HG02938 (cell line): ENCODE measurements at regions not wholly inside any gene's neighbourhood (a gene's known extent, or its start where the extent isn't known, plus 50 kb on each side); places are given as distances from the start of the nearest gene placed in this dataset.
"Not testable (repeated sequence)": the region's sequence is repeated elsewhere in the genome, so short reads cannot be mapped to it uniquely, and the experiment has no call there.

Experiments
- ATAC-seq: cut with Tn5 transposase; IDR thresholded peaks from one replicate; pipeline ENCODE4 v1.9.1; 2021; ENCODE audit warnings: mild to moderate bottlenecking, moderate library complexity; ENCODE audit not compliant: unreplicated experiment

GRCh38 chr10:29882766-29883165 is 176.6 kb downstream of the JCAD start:
- no peak for ATAC-seq

- ATAC-seq: no peak
Measured at GRCh38 chr10:29881811-29882210, 177.6 kb downstream of the JCAD start.

DNA sequence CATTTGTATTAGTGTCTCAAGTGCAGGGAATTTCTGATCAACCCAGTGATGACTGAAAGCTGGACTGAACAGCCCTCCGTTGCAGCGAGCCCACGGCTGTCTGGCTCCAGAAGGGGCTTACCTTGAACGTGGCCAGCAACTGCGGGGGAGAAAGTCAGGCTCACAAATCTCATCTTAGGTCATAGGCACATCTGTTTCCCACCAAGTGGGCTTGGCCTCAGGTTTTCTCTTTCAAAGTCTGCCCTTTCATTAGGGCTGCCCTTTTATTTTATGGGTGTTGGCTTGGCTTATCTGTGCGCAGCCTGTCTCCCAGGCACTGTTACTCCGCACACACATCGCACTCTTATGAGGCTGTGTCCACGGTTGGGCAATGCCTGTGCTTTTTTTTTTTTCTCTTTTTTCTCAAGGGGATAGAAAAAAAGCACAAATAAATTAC is 178.0 kb downstream of the JCAD start:
- ATAC-seq: no peak

- no peak for ATAC-seq
Measured at GRCh38 chr10:29880856-29881255, 178.5 kb downstream of the JCAD start.

- ATAC-seq: no peak
Measured at GRCh38 chr10:29879862-29880261, 179.5 kb downstream of the JCAD start.

DNA sequence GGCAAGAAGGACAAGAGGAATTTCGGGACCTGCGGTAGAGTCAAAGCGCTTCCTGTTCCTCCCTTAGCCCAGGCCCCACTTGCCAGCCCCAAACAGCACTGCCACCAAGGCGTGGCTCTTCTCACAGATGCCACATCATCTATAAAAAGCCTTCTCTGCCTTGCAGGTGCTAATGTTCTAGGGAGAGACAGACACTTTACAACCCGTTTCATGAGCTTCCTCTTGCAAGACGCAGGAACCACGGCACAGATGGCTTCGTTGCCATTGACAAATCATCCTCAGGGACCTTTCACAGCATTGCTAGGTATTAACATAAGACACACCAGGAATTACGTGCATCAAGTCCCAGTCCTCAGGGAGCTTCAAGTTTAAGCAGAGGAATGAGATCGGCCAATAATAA is 180.9 kb downstream of the JCAD start:
- no peak for ATAC-seq

DNA sequence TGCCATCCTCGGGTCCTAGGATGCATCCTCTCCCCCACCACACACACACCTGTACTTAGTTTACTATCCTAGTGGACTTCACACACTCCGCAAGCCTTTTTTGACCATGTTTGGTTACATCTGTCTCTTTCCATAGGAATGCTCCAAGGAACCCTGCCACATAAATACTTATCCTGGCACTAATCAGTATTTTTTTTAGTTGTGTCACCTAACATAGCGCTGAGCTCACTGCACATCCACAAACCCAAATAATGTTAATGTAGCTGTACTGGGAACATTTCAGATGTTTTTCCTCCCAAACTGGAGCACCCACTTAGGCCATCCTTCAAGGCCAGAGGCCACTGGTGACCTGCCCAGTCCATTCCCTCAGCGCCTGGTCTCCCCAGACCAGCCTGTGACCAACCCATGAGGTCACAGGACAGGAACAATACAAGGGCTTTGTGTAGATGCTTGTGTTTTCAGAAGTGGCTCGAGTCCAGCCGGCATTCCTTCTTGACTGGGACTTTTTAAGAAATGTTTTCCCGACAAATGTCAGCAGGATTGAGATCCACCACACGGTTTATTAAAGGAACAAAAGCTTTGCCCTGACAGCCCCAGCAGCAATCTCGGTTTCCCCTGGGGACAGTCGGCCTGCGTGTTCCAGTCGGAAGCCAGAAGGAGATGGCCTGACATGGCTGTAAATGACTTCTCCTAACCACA is 181.4 kb downstream of the JCAD start:
- ATAC-seq: no peak

DNA sequence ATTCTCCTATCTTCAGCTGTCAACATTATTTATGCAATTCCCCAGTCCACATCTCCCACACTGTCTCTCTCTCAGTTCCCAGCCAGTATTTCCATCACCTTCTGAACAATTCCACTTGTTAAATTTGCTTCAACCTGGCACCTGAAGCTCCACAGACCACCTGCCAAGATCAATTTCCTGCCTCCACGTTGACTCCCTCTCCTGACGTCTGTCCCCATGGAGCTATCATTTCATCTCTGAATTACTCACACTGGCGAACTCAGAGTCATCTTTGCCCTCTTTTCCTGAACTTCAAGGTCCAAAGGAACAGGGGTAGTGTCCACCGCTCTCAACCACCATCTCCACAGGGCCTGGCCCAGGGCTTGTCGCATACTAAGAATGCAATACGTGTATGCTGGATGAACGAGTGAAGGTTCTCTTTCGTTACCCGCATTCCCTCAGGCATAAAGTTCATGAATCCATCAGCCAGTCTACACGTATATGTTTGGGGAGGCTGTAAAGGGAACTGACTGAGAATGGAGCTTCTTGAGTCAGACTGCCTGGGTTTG is 183.3 kb downstream of the JCAD start:
- no peak for ATAC-seq

DNA sequence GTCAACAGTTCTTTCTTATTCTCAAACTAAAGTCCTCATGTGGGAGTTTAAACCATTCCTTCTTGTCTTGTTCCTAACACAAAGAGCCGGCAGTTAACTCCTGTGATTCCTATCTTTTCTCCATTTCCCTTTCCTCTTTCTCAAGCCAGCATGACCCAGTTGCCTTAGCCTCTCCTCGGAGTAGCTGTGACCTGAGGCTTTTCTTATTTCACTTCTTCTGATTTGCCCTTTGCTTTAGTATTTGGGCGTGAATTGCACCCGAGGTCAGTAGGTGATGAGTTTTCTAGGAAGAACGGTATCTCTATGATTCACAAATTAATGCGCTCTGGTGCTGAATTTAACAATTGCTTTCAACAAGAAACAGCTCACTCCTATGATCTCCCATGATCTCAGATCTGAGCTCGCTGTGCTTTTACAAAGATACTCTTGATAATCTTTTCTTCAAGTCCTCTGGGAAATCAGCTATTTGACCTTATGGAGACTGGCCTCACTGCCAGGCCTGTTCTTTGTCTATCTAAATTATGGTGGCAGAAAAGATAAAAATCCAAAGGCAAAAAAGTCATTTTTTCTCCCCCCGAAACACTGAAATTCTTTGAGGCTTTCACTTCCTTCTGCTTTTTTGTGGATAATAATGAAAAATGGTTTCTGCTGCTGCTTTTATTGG is 184.6 kb downstream of the JCAD start:
- ATAC-seq: no peak

GRCh38 chr10:29873941-29874484 is 185.4 kb downstream of the JCAD start:
- no peak for ATAC-seq

- no peak for ATAC-seq
Measured at GRCh38 chr10:29870522-29871044, 188.8 kb downstream of the JCAD start.

- ATAC-seq: no peak
Measured at GRCh38 chr10:29869593-29869992, 189.8 kb downstream of the JCAD start.

DNA sequence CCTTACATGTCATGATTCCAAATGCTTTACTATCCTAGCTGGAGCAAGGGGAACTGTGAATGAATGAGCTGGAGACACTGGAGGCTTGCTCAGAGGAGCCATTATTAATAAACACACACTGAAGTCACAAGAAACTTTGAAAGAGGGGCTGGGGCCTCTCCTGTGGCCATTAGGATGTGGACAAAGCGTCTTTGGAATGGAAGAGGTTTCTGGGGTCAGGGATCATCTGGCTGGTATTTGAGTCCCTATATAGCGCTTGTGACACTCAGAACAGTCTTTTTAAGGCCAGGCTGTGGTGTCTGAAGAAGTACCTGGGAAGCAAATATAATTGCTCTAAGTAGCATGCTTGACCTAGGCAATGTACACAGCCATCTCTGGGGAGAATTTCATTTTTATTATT is 193.0 kb downstream of the JCAD start:
- no peak for ATAC-seq

DNA sequence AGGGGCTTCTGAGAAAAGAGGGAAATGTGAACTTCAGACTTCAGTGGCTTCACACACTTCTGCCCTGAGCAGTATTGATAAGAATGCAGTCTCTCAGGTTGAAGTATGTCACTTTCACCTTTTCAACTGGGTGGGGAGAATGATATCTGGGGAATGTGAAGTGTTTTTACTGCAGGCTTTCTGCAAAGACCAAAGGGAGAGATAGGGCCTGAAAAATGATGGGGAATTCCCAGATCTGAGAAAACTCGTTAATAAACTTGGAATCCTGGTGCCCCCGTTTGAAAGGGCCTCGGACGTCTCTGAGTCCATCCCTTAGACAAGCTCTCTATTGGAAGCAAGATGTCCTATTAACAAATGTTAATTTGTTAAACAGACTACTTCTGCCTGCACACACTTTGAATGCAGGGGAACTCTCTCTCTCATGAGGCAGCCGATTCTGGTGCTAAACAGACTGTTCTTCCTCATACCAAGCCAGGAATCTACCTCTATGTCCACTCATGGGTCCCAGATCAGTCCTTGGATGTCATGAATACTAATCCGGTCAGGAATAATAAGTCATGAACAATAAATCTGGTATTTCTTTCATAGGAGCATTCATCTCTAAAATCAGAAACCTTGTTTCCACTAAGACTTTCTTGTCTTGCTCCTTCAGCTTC is 193.6 kb downstream of the JCAD start:
- no peak for ATAC-seq

- no peak for ATAC-seq
Measured at GRCh38 chr10:29862923-29863614, 196.3 kb downstream of the JCAD start.

- no peak for ATAC-seq
Measured at GRCh38 chr10:29861811-29862505, 197.4 kb downstream of the JCAD start.

DNA sequence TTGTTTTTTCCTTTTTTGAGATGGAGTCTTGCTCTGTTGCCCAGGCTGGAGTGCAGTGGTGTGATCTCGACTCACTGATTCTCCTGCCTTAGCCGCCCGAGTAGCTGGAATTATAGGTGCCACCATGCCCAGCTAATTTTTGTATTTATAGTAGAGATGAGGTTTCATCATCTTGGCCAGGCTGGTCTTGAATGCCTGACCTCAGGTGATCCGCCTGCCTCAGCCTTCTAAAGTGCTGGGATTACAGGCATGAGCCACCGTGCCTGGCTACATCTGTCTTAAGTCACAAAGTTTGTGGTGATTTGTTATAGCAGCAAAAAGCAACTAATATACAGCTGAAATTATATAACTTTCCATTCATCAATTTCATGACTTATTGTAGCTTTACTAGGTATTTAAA is 198.2 kb downstream of the JCAD start:
- not testable (repeated sequence) for ATAC-seq

DNA sequence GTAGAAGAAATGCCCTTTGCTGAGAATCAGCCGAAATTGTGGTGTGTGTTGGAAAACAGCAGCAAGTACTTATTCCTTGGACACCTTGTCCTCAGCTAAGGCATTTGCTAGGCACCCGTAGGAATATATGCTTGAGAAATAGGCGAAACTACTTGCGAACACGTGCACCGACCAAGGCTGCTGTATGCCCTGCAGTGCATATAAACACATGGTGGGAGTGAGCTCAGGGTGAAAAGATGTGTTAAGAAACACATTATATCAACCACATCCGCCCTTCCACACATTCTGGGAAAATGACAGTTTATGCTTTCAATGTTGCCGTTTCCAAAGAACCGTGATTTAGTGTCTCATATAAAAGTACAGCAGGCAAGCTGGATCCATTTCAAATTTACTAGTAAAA is 199.2 kb downstream of the JCAD start:
- ATAC-seq: no peak

- no peak for ATAC-seq
Measured at GRCh38 chr10:29859521-29860130, 199.8 kb downstream of the JCAD start.
